HCT116 (cell line): ENCODE measurements at regions not wholly inside any gene's neighbourhood (a gene's known extent, or its start where the extent isn't known, plus 50 kb on each side); places are given as distances from the start of the nearest gene placed in this dataset.

ENCODE experiments used
- ATAC-seq: fragments of 200-7000 bp; cut with Tn5 transposase; 2 replicates; pipeline ENCODE4 v1.9.1; 2020; ENCODE audit warnings: mild to moderate bottlenecking, moderate library complexity
- BruUV-seq: library from RNA; stranded (reverse); fragments of 400-500 nt; replicated peaks from 2 replicates; lab custom pipeline; 2021; lab: Mats Ljungman, UMichigan
- CTCF ChIA-PET: fragments of 300-600 bp; sonication (Branson Sonifier 250); formaldehyde crosslinking; loops from one replicate; lab custom pipeline; 2021; ENCODE audit warnings: antibody characterized with exemption; lab: Charles Lee
- POLR2A ChIA-PET: fragments of 300-600, 350-600 bp; sonication (Branson Sonifier 250); formaldehyde crosslinking; loops from one replicate; lab custom pipeline; 2021; ENCODE audit warnings: antibody characterized with exemption; lab: Charles Lee
- RAD21 ChIA-PET, 2 experiments: fragments of 300-600 bp; sonication (Branson Sonifier 250); formaldehyde crosslinking; loops; one replicate each; lab custom pipeline; 2023; ENCODE audit warnings: low total read pairs in 2 of 2; ENCODE audit not compliant: uncharacterized antibody in 2 of 2, unreplicated experiment in 2 of 2, low non-redundant PET in 1 of 2; lab: Charles Lee
- DNase-seq: peaks from one replicate; pipeline ENCODE4 v3.0.0-alpha.2; 2010; ENCODE audit warnings: low read depth, low spot score
- H2AFZ ChIP-seq: fragments of 200-600 bp; shearing (Covaris generic), sonication (generic); 2 replicates; pipeline ENCODE4 v1.6.1; 2017; ENCODE audit warnings: low read depth, mixed run types, mixed read lengths, antibody characterized with exemption, low read length; ENCODE audit not compliant: poor library complexity, severe bottlenecking
- H3K27ac ChIP-seq: 2 replicates; pipeline ENCODE4 v1.5.1; 2012; ENCODE audit warnings: low read depth, low read length
- H3K27me3 ChIP-seq: fragments of 200-600 bp; sonication (generic); 2 replicates; pipeline ENCODE4 v1.6.1; 2016; ENCODE audit warnings: mixed run types, low read length, mixed read lengths; ENCODE audit not compliant: insufficient read depth
- H3K36me3 ChIP-seq, 2 experiments: fragments of 200-500 bp in 1 of 2; fragments of 200-600 bp in 1 of 2; sonication (Bioruptor generic) in 1 of 2; sonication (generic) in 1 of 2; 2 replicates each; pipeline versions ENCODE4 v1.5.1 to v1.6.1; 2014 to 2016; ENCODE audit warnings: low read length in 2 of 2, inconsistent platforms in 1 of 2, mixed read lengths in 1 of 2, mixed run types in 1 of 2; ENCODE audit not compliant: insufficient read depth in 2 of 2, control insufficient read depth in 1 of 2
- H3K4me1 ChIP-seq, 2 experiments: fragments of 200-600 bp in 1 of 2; sonication (generic) in 1 of 2; 2 replicates each; pipeline versions ENCODE4 v1.5.1 to v1.6.1; 2012 to 2017; ENCODE audit warnings: low read length in 2 of 2, inconsistent platforms in 1 of 2, mild to moderate bottlenecking in 1 of 2, mixed read lengths in 1 of 2, mixed run types in 1 of 2, moderate library complexity in 1 of 2; ENCODE audit not compliant: insufficient read depth in 2 of 2, control insufficient read depth in 1 of 2
- H3K4me2 ChIP-seq: fragments of 200-600 bp; sonication (generic); 2 replicates; pipeline ENCODE4 v1.6.1; 2017; ENCODE audit warnings: mixed run types, low read length, mixed read lengths
- H3K4me3 ChIP-seq, 2 experiments: fragments of 200-600 bp in 1 of 2; sonication (generic) in 1 of 2; replicated peaks in 1 of 2; 2 replicates each; pipeline ENCODE4 v1.5.1; 2011 to 2016; ENCODE audit warnings: low read length in 2 of 2, control low read depth in 1 of 2, low read depth in 1 of 2, mild to moderate bottlenecking in 1 of 2, mixed read lengths in 1 of 2, mixed run types in 1 of 2
- H3K79me2 ChIP-seq: fragments of 200-600 bp; sonication (generic); 2 replicates; pipeline ENCODE4 v1.6.1; 2017; ENCODE audit warnings: mild to moderate bottlenecking, mixed run types, low read length, moderate library complexity, mixed read lengths; ENCODE audit not compliant: insufficient read depth
- H3K9ac ChIP-seq: fragments of 200-600 bp; sonication (generic); 2 replicates; pipeline ENCODE4 v1.6.1; 2016; ENCODE audit warnings: low read length, mixed read lengths
- H3K9me2 ChIP-seq: fragments of 200-600 bp; sonication (generic), shearing (Covaris generic); 2 replicates; pipeline ENCODE4 v1.6.1; 2017; ENCODE audit warnings: mixed run types, mild to moderate bottlenecking, moderate library complexity; ENCODE audit not compliant: insufficient read depth
- H3K9me3 ChIP-seq, 2 experiments: fragments of 200-500 bp in 1 of 2; fragments of 200-600 bp in 1 of 2; sonication (Bioruptor generic) in 1 of 2; sonication (generic) in 1 of 2; 2 replicates each; pipeline ENCODE4 v1.6.1; 2014 to 2017; ENCODE audit warnings: low read length in 2 of 2, mixed read lengths in 2 of 2, inconsistent platforms in 1 of 2, low read depth in 1 of 2, mild to moderate bottlenecking in 1 of 2, mixed run types in 1 of 2, moderate library complexity in 1 of 2; ENCODE audit not compliant: control insufficient read depth in 1 of 2, insufficient read depth in 1 of 2
- H4K20me1 ChIP-seq: fragments of 200-600 bp; sonication (generic), shearing (Covaris generic); 2 replicates; pipeline ENCODE4 v1.6.1; 2017; ENCODE audit warnings: mixed run types, mild to moderate bottlenecking, moderate library complexity; ENCODE audit not compliant: insufficient read depth
- ATF3 ChIP-seq: IDR thresholded peaks from 2 replicates; pipeline ENCODE4 v1.6.1; 2012
- CEBPB ChIP-seq: IDR thresholded peaks from 2 replicates; pipeline ENCODE4 v1.6.1; 2012; ENCODE audit warnings: low read depth
- CTCF ChIP-seq, 3 experiments: fragments of 200-600 bp in 1 of 3; sonication (generic) in 1 of 3; IDR thresholded peaks in 2 of 3; conservative IDR thresholded peaks in 1 of 3; 2 replicates each; pipeline ENCODE4 v1.5.1; 2012 to 2017; ENCODE audit warnings: low read depth in 2 of 3, low read length in 2 of 3, antibody characterized with exemption in 1 of 3, borderline replicate concordance in 1 of 3, control low read depth in 1 of 3, mild to moderate bottlenecking in 1 of 3, mixed read lengths in 1 of 3, mixed run types in 1 of 3, moderate library complexity in 1 of 3; ENCODE audit not compliant: insufficient read depth in 1 of 3
- POLR2AphosphoS5 ChIP-seq: IDR thresholded peaks from 2 replicates; pipeline ENCODE4 v1.6.1; 2011; ENCODE audit warnings: mild to moderate bottlenecking, low read depth, low read length, moderate library complexity
- ZFX ChIP-seq: fragments of 450-650 bp; IDR thresholded peaks from 2 replicates; pipeline ENCODE4 v1.6.1; 2017
- ZNF274 ChIP-seq: fragments of 200-500 bp; sonication (Bioruptor generic); IDR thresholded peaks from 2 replicates; pipeline ENCODE4 v1.6.1; 2014; ENCODE audit warnings: mild to moderate bottlenecking, low read depth, low read length, inconsistent platforms
- intact Hi-C: fragments of 100-400 bp; cut with micrococcal nuclease; formaldehyde crosslinking; loops from 2 replicates; pipeline ENCODE4 v1.10.0; 2022

- CTCF ChIA-PET: interaction anchor here (2.6 to 4.6 kb wide), 2 partner anchors 20 to 55 kb away, joined by 7 to 30 read pairs; no protein-coding TSS in a partner anchor
- no peak for TF ChIP-seq CTCF (IDR thresholded peaks at IDR 0.05 in 2 of 3, conservative IDR thresholded peaks at IDR 0.05 in 1 of 3; ENCODE audit: borderline replicate concordance in 1 of 3, insufficient read depth in 1 of 3, low read depth in 2 of 3, low read length in 2 of 3)
- no peak for TF ChIP-seq POLR2AphosphoS5
- no peak for TF ChIP-seq ATF3
- no peak for TF ChIP-seq CEBPB
- no peak for TF ChIP-seq ZNF274
- TF ChIP-seq ZFX: no peak
- TF ChIP-seq, all 23 proteins: peak for 0
- Histone ChIP-seq H3K9me2 (no peaks in the 10 kb centered on the region), H3K9me3 (no peaks in the 10 kb centered on the region), H3K27me3 (no peaks in the 10 kb centered on the region), H3K4me1 (peaks cover 17 to 19% of the 10 kb centered on the region in 2 experiments), H2AFZ (no peak overlapping the region), H3K4me3 (no peak overlapping the region), H4K20me1 (no peaks in the 10 kb centered on the region), H3K79me2 (no peaks in the 10 kb centered on the region), H3K36me3 (no peaks in the 10 kb centered on the region), H3K27ac (no peak overlapping the region), H3K9ac (no peak overlapping the region), H3K4me2 (no peak overlapping the region)
- ChIA-PET RAD21 (no interaction called here), POLR2A (interaction anchor here (0.6 kb wide), 1 partner anchor 141 kb away, joined by 3 read pairs; no protein-coding TSS in a partner anchor)
- intact Hi-C loops: no loop called here
- DNase-seq: no peak
- BruUV-seq: no TSS peak
- no peak for ATAC-seq
These were observed 142.2 kb upstream of the GSE1 start for GRCh38 chr16:85470873-85471272.
